ENCODE measurements at regions not wholly inside any gene's neighbourhood (a gene's known extent, or its start where the extent isn't known, plus 50 kb on each side); places are given as distances from the start of the nearest gene placed in this dataset.

DNA sequence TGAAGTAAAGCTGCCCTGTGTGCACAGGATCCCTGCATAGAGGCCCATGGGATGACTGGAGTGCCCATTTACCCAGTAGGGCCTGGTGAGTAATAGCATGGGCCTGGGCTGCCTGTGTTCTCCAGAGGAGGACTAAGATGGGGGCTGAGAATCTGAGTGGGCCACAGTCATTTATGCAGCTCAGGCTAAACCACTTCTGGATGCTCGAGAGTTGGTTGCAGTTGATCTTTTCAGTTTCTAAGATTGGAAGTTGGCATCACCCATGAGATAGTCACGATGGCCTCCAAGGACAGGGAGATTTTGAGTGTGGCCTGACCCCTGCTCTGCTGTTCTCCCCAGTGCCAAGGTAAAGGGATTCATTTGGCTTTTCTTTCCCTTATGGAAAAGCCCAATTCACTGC lies 179.1 kb upstream of the SPRED2 start:
- no peak overlapping the region for H3K4me2 ChIP-seq (ENCODE audit: low read depth, low read length, poor library complexity, severe bottlenecking)
- no peak for TF ChIP-seq EZH2phosphoT487 (IDR thresholded peaks at IDR 0.05; ENCODE audit: borderline replicate concordance)
- TF ChIP-seq, protein P1, sequence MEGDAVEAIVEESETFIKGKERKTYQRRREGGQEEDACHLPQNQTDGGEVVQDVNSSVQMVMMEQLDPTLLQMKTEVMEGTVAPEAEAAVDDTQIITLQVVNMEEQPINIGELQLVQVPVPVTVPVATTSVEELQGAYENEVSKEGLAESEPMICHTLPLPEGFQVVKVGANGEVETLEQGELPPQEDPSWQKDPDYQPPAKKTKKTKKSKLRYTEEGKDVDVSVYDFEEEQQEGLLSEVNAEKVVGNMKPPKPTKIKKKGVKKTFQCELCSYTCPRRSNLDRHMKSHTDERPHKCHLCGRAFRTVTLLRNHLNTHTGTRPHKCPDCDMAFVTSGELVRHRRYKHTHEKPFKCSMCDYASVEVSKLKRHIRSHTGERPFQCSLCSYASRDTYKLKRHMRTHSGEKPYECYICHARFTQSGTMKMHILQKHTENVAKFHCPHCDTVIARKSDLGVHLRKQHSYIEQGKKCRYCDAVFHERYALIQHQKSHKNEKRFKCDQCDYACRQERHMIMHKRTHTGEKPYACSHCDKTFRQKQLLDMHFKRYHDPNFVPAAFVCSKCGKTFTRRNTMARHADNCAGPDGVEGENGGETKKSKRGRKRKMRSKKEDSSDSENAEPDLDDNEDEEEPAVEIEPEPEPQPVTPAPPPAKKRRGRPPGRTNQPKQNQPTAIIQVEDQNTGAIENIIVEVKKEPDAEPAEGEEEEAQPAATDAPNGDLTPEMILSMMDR (conservative IDR thresholded peaks at IDR 0.05; ENCODE audit: low read length): no peak
- no peaks in the 10 kb centered on the region for H3K27me3 ChIP-seq (ENCODE audit: insufficient read depth, low read length, poor library complexity, severe bottlenecking)

DNA sequence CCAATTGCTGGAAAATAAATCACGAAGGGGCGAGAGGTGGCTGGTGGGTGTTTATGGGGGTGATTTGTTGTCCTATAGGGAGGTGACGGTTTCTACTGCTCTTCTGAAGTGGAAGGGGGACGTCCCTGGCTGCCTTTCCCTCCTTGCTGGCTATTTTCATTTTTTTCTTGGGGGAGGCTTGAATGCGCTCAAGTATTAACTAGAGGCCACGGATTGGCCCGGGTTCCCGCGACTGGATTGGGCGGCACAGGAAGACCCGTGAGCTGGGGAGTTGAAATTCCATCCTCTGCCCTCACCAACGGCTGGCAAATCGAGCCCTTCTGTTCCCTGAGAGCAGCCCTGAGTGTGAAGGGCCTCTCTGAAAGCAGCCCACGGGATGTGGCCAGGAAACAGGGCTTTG lies 176.5 kb upstream of the SPRED2 start:
- Histone ChIP-seq H3K9ac (ENCODE audit: low read depth, low read length, poor library complexity, severe bottlenecking) (no peak overlapping the region), H3K36me3 (ENCODE audit: insufficient read depth, low read length) (no peaks in the 10 kb centered on the region), H3K9me3 (ENCODE audit: insufficient read depth, low read depth, low read length) (no peaks in the 10 kb centered on the region), H3K4me1 (ENCODE audit: insufficient read depth, low read length, poor library complexity, severe bottlenecking) (no peaks in the 10 kb centered on the region), H3K27me3 (ENCODE audit: insufficient read depth, low read length, poor library complexity, severe bottlenecking) (no peaks in the 10 kb centered on the region), H2AFZ (ENCODE audit: low read length) (no peak overlapping the region), H4K20me1 (ENCODE audit: insufficient read depth, low read length, poor library complexity, severe bottlenecking) (no peaks in the 10 kb centered on the region), H3K79me2 (ENCODE audit: insufficient read depth, low read length) (no peaks in the 10 kb centered on the region), H3K4me2 (ENCODE audit: low read depth, low read length, poor library complexity, severe bottlenecking) (no peak overlapping the region), H3F3A (ENCODE audit: low read depth) (no peaks in the 10 kb centered on the region), H3K9me2 (replicated peaks; ENCODE audit: low read depth, low read length) (no peaks in the 10 kb centered on the region), H3K4me3 (ENCODE audit: low read length, poor library complexity, severe bottlenecking) (no peak overlapping the region)
- no peak for TF ChIP-seq EZH2phosphoT487 (IDR thresholded peaks at IDR 0.05; ENCODE audit: borderline replicate concordance)
- TF ChIP-seq, protein P1 (conservative IDR thresholded peaks at IDR 0.05; ENCODE audit: low read length): no peak

More for the DNA sequence above, 179.1 kb upstream of the SPRED2 start:
- H3K79me2 ChIP-seq (ENCODE audit: insufficient read depth, low read length): no peaks in the 10 kb centered on the region
- H4K20me1 ChIP-seq (ENCODE audit: insufficient read depth, low read length, poor library complexity, severe bottlenecking): no peaks in the 10 kb centered on the region
- no peaks in the 10 kb centered on the region for H3K36me3 ChIP-seq (ENCODE audit: insufficient read depth, low read length)
- no peaks in the 10 kb centered on the region for H3K9me2 ChIP-seq (replicated peaks; ENCODE audit: low read depth, low read length)
- H3K4me1 ChIP-seq (ENCODE audit: insufficient read depth, low read length, poor library complexity, severe bottlenecking): no peaks in the 10 kb centered on the region
- H3K9ac ChIP-seq (ENCODE audit: low read depth, low read length, poor library complexity, severe bottlenecking): no peak overlapping the region
- H3F3A ChIP-seq (ENCODE audit: low read depth): no peaks in the 10 kb centered on the region
- no peak overlapping the region for H2AFZ ChIP-seq (ENCODE audit: low read length)
- H3K9me3 ChIP-seq (ENCODE audit: insufficient read depth, low read depth, low read length): no peaks in the 10 kb centered on the region
- no peak overlapping the region for H3K4me3 ChIP-seq (ENCODE audit: low read length, poor library complexity, severe bottlenecking)

DNA sequence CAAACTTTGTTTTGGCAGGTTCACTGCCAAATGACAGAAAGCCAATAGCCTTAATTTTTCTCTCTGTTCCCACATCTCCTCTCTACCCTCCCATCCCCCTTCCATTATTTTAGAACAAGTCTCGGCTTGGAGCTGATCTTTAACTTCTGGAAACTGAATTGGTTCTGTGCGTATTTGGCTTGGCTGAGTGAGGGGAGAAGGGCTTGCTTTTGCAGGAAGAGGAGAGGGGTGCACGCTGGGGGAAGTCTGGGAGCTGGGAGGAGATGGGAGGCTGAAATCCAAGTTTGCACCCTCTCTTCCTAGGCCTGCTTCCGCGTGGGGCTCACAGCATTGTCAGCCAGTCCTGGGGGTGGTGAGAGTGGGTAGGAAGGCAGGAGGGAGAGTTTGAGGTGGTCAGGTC lies 176.1 kb upstream of the SPRED2 start:
- no peak overlapping the region for H3K9ac ChIP-seq (ENCODE audit: low read depth, low read length, poor library complexity, severe bottlenecking)
- no peaks in the 10 kb centered on the region for H3K4me1 ChIP-seq (ENCODE audit: insufficient read depth, low read length, poor library complexity, severe bottlenecking)
- no peaks in the 10 kb centered on the region for H3K36me3 ChIP-seq (ENCODE audit: insufficient read depth, low read length)
- H2AFZ ChIP-seq (ENCODE audit: low read length): no peak overlapping the region
- no peaks in the 10 kb centered on the region for H3K9me2 ChIP-seq (replicated peaks; ENCODE audit: low read depth, low read length)
- H3K9me3 ChIP-seq (ENCODE audit: insufficient read depth, low read depth, low read length): no peaks in the 10 kb centered on the region
- H3K79me2 ChIP-seq (ENCODE audit: insufficient read depth, low read length): no peaks in the 10 kb centered on the region
- no peaks in the 10 kb centered on the region for H4K20me1 ChIP-seq (ENCODE audit: insufficient read depth, low read length, poor library complexity, severe bottlenecking)
- H3K4me3 ChIP-seq (ENCODE audit: low read length, poor library complexity, severe bottlenecking): no peak overlapping the region
- H3K27me3 ChIP-seq (ENCODE audit: insufficient read depth, low read length, poor library complexity, severe bottlenecking): no peaks in the 10 kb centered on the region
- no peak for TF ChIP-seq EZH2phosphoT487 (IDR thresholded peaks at IDR 0.05; ENCODE audit: borderline replicate concordance)
- TF ChIP-seq, protein P1 (conservative IDR thresholded peaks at IDR 0.05; ENCODE audit: low read length): no peak
- H3K4me2 ChIP-seq (ENCODE audit: low read depth, low read length, poor library complexity, severe bottlenecking): no peak overlapping the region
- H3F3A ChIP-seq (ENCODE audit: low read depth): no peaks in the 10 kb centered on the region

Data from Loucy (cell line).